ENCODE measurements at regions not wholly inside any gene's neighbourhood (a gene's known extent, or its start where the extent isn't known, plus 50 kb on each side); places are given as distances from the start of the nearest gene placed in this dataset.

- TF ChIP-seq POLR2A (IDR thresholded peaks at IDR 0.05; ENCODE audit: extremely low read depth, insufficient read length), result no peak
- no peak for TF ChIP-seq CTCF (IDR thresholded peaks at IDR 0.05; ENCODE audit: low read depth, low read length)
- TF ChIP-seq, protein P1, sequence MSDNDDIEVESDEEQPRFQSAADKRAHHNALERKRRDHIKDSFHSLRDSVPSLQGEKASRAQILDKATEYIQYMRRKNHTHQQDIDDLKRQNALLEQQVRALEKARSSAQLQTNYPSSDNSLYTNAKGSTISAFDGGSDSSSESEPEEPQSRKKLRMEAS (IDR thresholded peaks at IDR 0.05; ENCODE audit: low read depth, low read length), result no peak
Measured at GRCh38 chr20:6299456-6299855, 176.6 kb upstream of the FERMT1 start.

Measured in NB4 (cell line).